Trophoblast cell (in vitro differentiated cells and primary cell): ENCODE measurements at regions not wholly inside any gene's neighbourhood (a gene's known extent, or its start where the extent isn't known, plus 50 kb on each side); places are given as distances from the start of the nearest gene placed in this dataset.
A peak's percentile ranks its signal among the peaks of the same experiment; 100 is the strongest.

Source experiments
- DNase-seq, 2 donors: peaks; one replicate each; pipeline ENCODE4 v3.0.0-alpha.2; 2016
- H2AFZ ChIP-seq: 2 replicates; pipeline ENCODE4 v1.6.1; 2013; ENCODE audit warnings: low read length, moderate library complexity, mild to moderate bottlenecking; ENCODE audit not compliant: insufficient read depth, poor library complexity
- H2AK5ac ChIP-seq: 2 replicates; pipeline ENCODE4 v1.6.1; 2013; ENCODE audit warnings: mild to moderate bottlenecking, low read length
- H2BK120ac ChIP-seq: 2 replicates; pipeline ENCODE4 v1.6.1; 2013; ENCODE audit warnings: low read length, mild to moderate bottlenecking, moderate library complexity; ENCODE audit not compliant: insufficient read depth, poor library complexity
- H2BK12ac ChIP-seq: 2 replicates; pipeline ENCODE4 v1.6.1; 2013; ENCODE audit warnings: mild to moderate bottlenecking, low read length, moderate library complexity
- H2BK5ac ChIP-seq: 2 replicates; pipeline ENCODE4 v1.6.1; 2013; ENCODE audit warnings: low read length, low read depth, moderate library complexity, mild to moderate bottlenecking; ENCODE audit not compliant: poor library complexity
- H3K14ac ChIP-seq: 2 replicates; pipeline ENCODE4 v1.6.1; 2013; ENCODE audit warnings: mild to moderate bottlenecking, low read length
- H3K18ac ChIP-seq: 2 replicates; pipeline ENCODE4 v1.6.1; 2013; ENCODE audit warnings: mild to moderate bottlenecking, low read length
- H3K23ac ChIP-seq: 2 replicates; pipeline ENCODE4 v1.6.1; 2013; ENCODE audit warnings: low read length
- H3K27ac ChIP-seq: 2 replicates; pipeline ENCODE4 v1.5.1; 2013; ENCODE audit warnings: low read depth, mild to moderate bottlenecking, inconsistent platforms, low read length, moderate library complexity
- H3K27me3 ChIP-seq: 2 replicates; pipeline ENCODE4 v1.6.1; 2013; ENCODE audit warnings: inconsistent platforms, mild to moderate bottlenecking, low read length, moderate library complexity; ENCODE audit not compliant: insufficient read depth
- H3K36me3 ChIP-seq, 2 experiments: 1 replicate in 1 of 2; 2 replicates in 1 of 2; pipeline ENCODE4 v1.6.1; 2013; ENCODE audit warnings: low read length in 2 of 2, mild to moderate bottlenecking in 2 of 2, moderate library complexity in 1 of 2; ENCODE audit not compliant: insufficient read depth in 2 of 2, control insufficient read depth in 1 of 2
- H3K4ac ChIP-seq: 2 replicates; pipeline ENCODE4 v1.6.1; 2013; ENCODE audit warnings: low read depth, mild to moderate bottlenecking, low read length, moderate library complexity
- H3K4me1 ChIP-seq, 2 experiments: 1 replicate in 1 of 2; 2 replicates in 1 of 2; pipeline ENCODE4 v1.6.1; 2013; ENCODE audit warnings: low read length in 2 of 2, mild to moderate bottlenecking in 2 of 2, moderate library complexity in 1 of 2; ENCODE audit not compliant: insufficient read depth in 2 of 2, control insufficient read depth in 1 of 2
- H3K4me2 ChIP-seq: 2 replicates; pipeline ENCODE4 v1.6.1; 2013; ENCODE audit warnings: inconsistent platforms, mild to moderate bottlenecking, low read length, moderate library complexity
- H3K4me3 ChIP-seq: 2 replicates; pipeline ENCODE4 v1.5.1; 2013; ENCODE audit warnings: mild to moderate bottlenecking, low read depth, low read length, inconsistent platforms
- H3K79me1 ChIP-seq: one replicate; pipeline ENCODE4 v1.6.1; 2013; ENCODE audit warnings: low read length
- H3K79me2 ChIP-seq: 2 replicates; pipeline ENCODE4 v1.6.1; 2013; ENCODE audit warnings: low read length, mild to moderate bottlenecking; ENCODE audit not compliant: control insufficient read depth, insufficient read depth, poor library complexity
- H3K9ac ChIP-seq: 2 replicates; pipeline ENCODE4 v1.6.1; 2013; ENCODE audit warnings: mild to moderate bottlenecking, low read length
- H3K9me3 ChIP-seq: 2 replicates; pipeline ENCODE4 v1.6.1; 2013; ENCODE audit warnings: low read depth, mild to moderate bottlenecking, control low read depth, inconsistent platforms, low read length; ENCODE audit not compliant: insufficient read depth
- H4K12ac ChIP-seq: 2 replicates; pipeline ENCODE4 v1.6.1; 2013; ENCODE audit warnings: low read depth, mild to moderate bottlenecking, low read length, moderate library complexity
- H4K8ac ChIP-seq: 2 replicates; pipeline ENCODE4 v1.6.1; 2013; ENCODE audit warnings: low read depth, mild to moderate bottlenecking, low read length, moderate library complexity
- H4K91ac ChIP-seq: one replicate; pipeline ENCODE4 v1.6.1; 2013; ENCODE audit warnings: low read depth, mild to moderate bottlenecking, low read length, moderate library complexity
- WGBS: extraction: QIAGEN DNeasy Blood & Tissue Kit; methylation state at CpG from one replicate; pipeline ENCODE4 v1.1.7; 2013; ENCODE audit warnings: missing lambda C conversion rate; ENCODE audit not compliant: insufficient read length, insufficient coverage; ENCODE audit errors: extremely low coverage; 5-methylcytosine and 5-hydroxymethylcytosine counted together

GRCh38 chr9:18163146-18163545 is 310.8 kb upstream of the ADAMTSL1 start:
- no peak overlapping the region for H3K18ac ChIP-seq
- no peaks in the 10 kb centered on the region for H3K4me1 ChIP-seq
- H3K27me3 ChIP-seq, result no peaks in the 10 kb centered on the region
- H2AK5ac ChIP-seq, result no peak overlapping the region
- no peak overlapping the region for H2BK12ac ChIP-seq
- H2AFZ ChIP-seq, result no peak overlapping the region
- no peak for DNase-seq
- H3K79me1 ChIP-seq, result no peaks in the 10 kb centered on the region
- no peak overlapping the region for H2BK120ac ChIP-seq
- H2BK5ac ChIP-seq, result no peak overlapping the region
- no peak overlapping the region for H3K14ac ChIP-seq
- no peak overlapping the region for H4K8ac ChIP-seq
- H3K27ac ChIP-seq, result no peak overlapping the region
- WGBS, result no CpG with 5 or more reads among the region's 1 CpG
- H3K36me3 ChIP-seq, result no peaks in the 10 kb centered on the region
- H4K91ac ChIP-seq, result no peak overlapping the region
- no peak overlapping the region for H3K23ac ChIP-seq
- no peak overlapping the region for H3K4me2 ChIP-seq
- no peaks in the 10 kb centered on the region for H3K9me3 ChIP-seq
- H4K12ac ChIP-seq, result no peak overlapping the region
- H3K79me2 ChIP-seq, result no peaks in the 10 kb centered on the region
- no peak overlapping the region for H3K9ac ChIP-seq
- H3K4ac ChIP-seq, result no peak overlapping the region
- H3K4me3 ChIP-seq, result no peak overlapping the region

- no peak for DNase-seq
- Histone ChIP-seq H3K4me1 (no peaks in the 10 kb centered on the region), H3K36me3 (no peaks in the 10 kb centered on the region), H2BK120ac (no peak overlapping the region), H2BK5ac (no peak overlapping the region), H2AK5ac (no peak overlapping the region), H4K91ac (no peak overlapping the region), H3K9me3 (no peaks in the 10 kb centered on the region), H3K79me2 (no peaks in the 10 kb centered on the region), H3K23ac (no peak overlapping the region), H3K27me3 (no peaks in the 10 kb centered on the region), H3K14ac (no peak overlapping the region), H3K9ac (no peak overlapping the region), H4K8ac (no peak overlapping the region), H3K4ac (no peak overlapping the region), H4K12ac (no peak overlapping the region), H3K4me2 (no peak overlapping the region), H2AFZ (no peak overlapping the region), H3K4me3 (no peak overlapping the region), H3K27ac (no peak overlapping the region), H3K18ac (no peak overlapping the region), H2BK12ac (no peak overlapping the region), H3K79me1 (no peaks in the 10 kb centered on the region)
- no CpG with 5 or more reads among the region's 1 CpG for WGBS
Measured at GRCh38 chr9:18167733-18168132, 306.2 kb upstream of the ADAMTSL1 start.

GRCh38 chr9:18173923-18174322 is 300.0 kb upstream of the ADAMTSL1 start:
- no peak overlapping the region for H2BK5ac ChIP-seq
- H3K27ac ChIP-seq, result no peak overlapping the region
- H3K79me2 ChIP-seq, result no peaks in the 10 kb centered on the region
- no CpG with 5 or more reads among the region's 4 CpGs for WGBS
- no peaks in the 10 kb centered on the region for H3K79me1 ChIP-seq
- no peak overlapping the region for H3K18ac ChIP-seq
- no peak overlapping the region for H3K4ac ChIP-seq
- H4K12ac ChIP-seq, result no peak overlapping the region
- H3K4me1 ChIP-seq, result no peaks in the 10 kb centered on the region
- no peak overlapping the region for H3K4me2 ChIP-seq
- no peak overlapping the region for H3K14ac ChIP-seq
- no peak overlapping the region for H4K8ac ChIP-seq
- H3K4me3 ChIP-seq, result no peak overlapping the region
- H3K36me3 ChIP-seq, result no peaks in the 10 kb centered on the region
- no peak overlapping the region for H2AK5ac ChIP-seq
- no peak overlapping the region for H2BK12ac ChIP-seq
- no peak overlapping the region for H3K23ac ChIP-seq
- H4K91ac ChIP-seq, result no peak overlapping the region
- H2BK120ac ChIP-seq, result no peak overlapping the region
- H3K9me3 ChIP-seq, result no peaks in the 10 kb centered on the region
- H2AFZ ChIP-seq, result no peak overlapping the region
- H3K27me3 ChIP-seq, result no peaks in the 10 kb centered on the region
- H3K9ac ChIP-seq, result peak overlapping the region; percentile 65
- DNase-seq, result no peak

- Histone ChIP-seq H3K4me2 (no peak overlapping the region), H4K8ac (no peak overlapping the region), H2BK5ac (no peak overlapping the region), H3K18ac (no peak overlapping the region), H2AK5ac (no peak overlapping the region), H3K4ac (no peak overlapping the region), H3K14ac (no peak overlapping the region), H3K79me1 (no peaks in the 10 kb centered on the region), H3K27me3 (no peaks in the 10 kb centered on the region), H2BK120ac (no peak overlapping the region), H4K12ac (no peak overlapping the region), H2BK12ac (no peak overlapping the region), H3K79me2 (no peaks in the 10 kb centered on the region), H3K9me3 (no peaks in the 10 kb centered on the region), H3K4me1 (no peaks in the 10 kb centered on the region), H2AFZ (no peak overlapping the region), H3K36me3 (no peaks in the 10 kb centered on the region), H3K4me3 (no peak overlapping the region), H3K23ac (no peak overlapping the region), H4K91ac (no peak overlapping the region), H3K27ac (no peak overlapping the region), H3K9ac (no peak overlapping the region)
- WGBS, result no CpG with 5 or more reads among the region's 3 CpGs
- no peak for DNase-seq
Measured at GRCh38 chr9:18182636-18183035, 291.3 kb upstream of the ADAMTSL1 start.
